ENCODE measurements at regions not wholly inside any gene's neighbourhood (a gene's known extent, or its start where the extent isn't known, plus 50 kb on each side); places are given as distances from the start of the nearest gene placed in this dataset.

DNA sequence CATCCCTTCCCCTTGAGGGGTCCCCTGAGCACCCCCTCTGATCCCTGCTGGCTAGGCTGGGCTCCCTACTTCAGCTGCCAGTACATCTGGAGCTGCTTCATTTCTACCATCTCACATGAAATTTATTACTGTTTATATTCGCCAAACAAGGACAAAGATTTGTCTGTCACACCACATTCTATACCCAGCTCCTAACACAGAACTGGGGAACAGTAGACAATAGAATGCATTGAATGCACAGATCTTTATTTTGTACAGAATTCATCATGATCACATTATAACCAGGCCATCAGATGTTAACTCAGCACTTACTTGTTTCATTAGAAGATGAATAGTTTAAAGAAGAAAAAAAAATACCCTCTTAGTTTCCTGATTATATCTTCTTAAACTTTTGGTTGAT, 159.4 kb downstream of the KLF5 start:
- no peak for TF ChIP-seq EP300 (IDR thresholded peaks at IDR 0.05)
- TF ChIP-seq, protein P1, sequence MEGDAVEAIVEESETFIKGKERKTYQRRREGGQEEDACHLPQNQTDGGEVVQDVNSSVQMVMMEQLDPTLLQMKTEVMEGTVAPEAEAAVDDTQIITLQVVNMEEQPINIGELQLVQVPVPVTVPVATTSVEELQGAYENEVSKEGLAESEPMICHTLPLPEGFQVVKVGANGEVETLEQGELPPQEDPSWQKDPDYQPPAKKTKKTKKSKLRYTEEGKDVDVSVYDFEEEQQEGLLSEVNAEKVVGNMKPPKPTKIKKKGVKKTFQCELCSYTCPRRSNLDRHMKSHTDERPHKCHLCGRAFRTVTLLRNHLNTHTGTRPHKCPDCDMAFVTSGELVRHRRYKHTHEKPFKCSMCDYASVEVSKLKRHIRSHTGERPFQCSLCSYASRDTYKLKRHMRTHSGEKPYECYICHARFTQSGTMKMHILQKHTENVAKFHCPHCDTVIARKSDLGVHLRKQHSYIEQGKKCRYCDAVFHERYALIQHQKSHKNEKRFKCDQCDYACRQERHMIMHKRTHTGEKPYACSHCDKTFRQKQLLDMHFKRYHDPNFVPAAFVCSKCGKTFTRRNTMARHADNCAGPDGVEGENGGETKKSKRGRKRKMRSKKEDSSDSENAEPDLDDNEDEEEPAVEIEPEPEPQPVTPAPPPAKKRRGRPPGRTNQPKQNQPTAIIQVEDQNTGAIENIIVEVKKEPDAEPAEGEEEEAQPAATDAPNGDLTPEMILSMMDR (IDR thresholded peaks at IDR 0.05), result no peak
- TF ChIP-seq POLR2A (IDR thresholded peaks at IDR 0.05), result no peak
- WGBS, 2 donors, result 52 to 53% methylated on average over 1 of the region's 1 CpG
- H3K27ac ChIP-seq, result no peak overlapping the region
- no peaks in the 10 kb centered on the region for H3K27me3 ChIP-seq
- H3K9me3 ChIP-seq, result no peaks in the 10 kb centered on the region
- no peaks in the 10 kb centered on the region for H3K36me3 ChIP-seq
- no peak overlapping the region for H3K4me3 ChIP-seq
- DNase-seq (ENCODE audit: low spot score in 2 of 2), result no peak
- H3K4me1 ChIP-seq, result peaks cover 0 to 5% (median 0%) of the 10 kb centered on the region in 4 donors

DNA sequence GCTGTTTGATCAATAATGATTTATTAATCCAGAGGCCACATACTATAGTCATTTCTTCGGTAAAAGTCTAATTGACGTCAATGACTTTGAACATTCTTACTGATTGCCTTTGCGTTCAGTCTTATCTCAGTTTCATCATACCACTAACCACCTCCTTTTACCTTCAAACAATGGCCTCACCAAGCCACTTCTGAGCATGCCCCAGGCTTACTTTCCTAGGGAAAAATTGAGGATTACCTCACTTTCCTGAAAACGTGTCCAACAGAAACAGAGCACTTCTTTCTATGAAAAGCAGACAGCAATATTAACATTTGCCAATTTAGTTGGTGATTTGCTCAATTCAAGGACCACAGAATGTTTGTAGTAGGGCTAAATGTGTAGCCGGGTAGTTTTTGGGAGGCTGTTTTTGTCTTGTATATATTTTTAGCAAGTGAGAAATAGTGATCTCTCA, 157.6 kb downstream of the KLF5 start:
- 69 to 70% methylated on average over 5 of the region's 5 CpGs for WGBS, 2 donors
- Histone ChIP-seq H3K4me1 (peaks cover 0 to 5% (median 0%) of the 10 kb centered on the region in 4 donors), H3K27me3 (no peaks in the 10 kb centered on the region), H3K4me3 (no peak overlapping the region), H3K27ac (no peak overlapping the region), H3K9me3 (no peaks in the 10 kb centered on the region), H3K36me3 (no peaks in the 10 kb centered on the region)
- TF ChIP-seq EP300 (IDR thresholded peaks at IDR 0.05), result no peak
- no peak for TF ChIP-seq POLR2A (IDR thresholded peaks at IDR 0.05)
- TF ChIP-seq, protein P1 (IDR thresholded peaks at IDR 0.05), result no peak
- DNase-seq (ENCODE audit: low spot score in 2 of 2), result no peak

GRCh38 chr13:73215823-73216222, 157.0 kb downstream of the KLF5 start:
- Histone ChIP-seq H3K27ac (no peak overlapping the region), H3K27me3 (no peaks in the 10 kb centered on the region), H3K9me3 (no peaks in the 10 kb centered on the region), H3K36me3 (no peaks in the 10 kb centered on the region), H3K4me3 (no peak overlapping the region), H3K4me1 (peaks cover 0 to 5% (median 0%) of the 10 kb centered on the region in 4 donors)
- no peak for TF ChIP-seq EP300 (IDR thresholded peaks at IDR 0.05)
- TF ChIP-seq, protein P1 (IDR thresholded peaks at IDR 0.05), result no peak
- no peak for TF ChIP-seq POLR2A (IDR thresholded peaks at IDR 0.05)
- DNase-seq (ENCODE audit: low spot score in 2 of 2), result no peak
- 78 to 82% methylated on average over 6 of the region's 6 CpGs for WGBS, 2 donors

DNA sequence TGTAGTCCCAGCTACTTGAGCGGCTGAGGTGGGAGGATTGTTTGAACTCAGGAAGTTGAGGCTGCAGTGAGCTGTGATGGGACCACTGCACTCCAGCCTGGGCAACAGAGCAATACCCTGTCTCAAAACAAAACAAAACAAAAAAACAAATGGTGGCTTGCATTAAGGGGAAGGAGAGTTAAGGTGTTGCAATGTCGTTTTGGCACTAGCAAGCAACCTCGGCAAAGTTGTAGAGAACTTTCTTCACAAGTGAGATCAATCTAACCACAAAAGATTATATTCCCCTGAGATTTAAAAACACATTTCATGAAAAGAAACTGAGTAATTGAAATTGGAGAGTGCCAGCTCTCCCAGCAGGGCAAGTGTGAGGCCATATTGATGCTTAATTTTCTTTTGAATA, 153.7 kb downstream of the KLF5 start:
- Histone ChIP-seq H3K4me1 (no peaks in the 10 kb centered on the region), H3K4me3 (no peak overlapping the region), H3K36me3 (no peaks in the 10 kb centered on the region), H3K27ac (no peak overlapping the region), H3K27me3 (no peaks in the 10 kb centered on the region), H3K9me3 (no peaks in the 10 kb centered on the region)
- no peak for DNase-seq (ENCODE audit: low spot score in 2 of 2)
- TF ChIP-seq EP300 (IDR thresholded peaks at IDR 0.05) (no peak), POLR2A (IDR thresholded peaks at IDR 0.05) (no peak)
- TF ChIP-seq, protein P1 (IDR thresholded peaks at IDR 0.05), result no peak
- 85 to 86% methylated on average over 3 of the region's 3 CpGs for WGBS, 2 donors

DNA sequence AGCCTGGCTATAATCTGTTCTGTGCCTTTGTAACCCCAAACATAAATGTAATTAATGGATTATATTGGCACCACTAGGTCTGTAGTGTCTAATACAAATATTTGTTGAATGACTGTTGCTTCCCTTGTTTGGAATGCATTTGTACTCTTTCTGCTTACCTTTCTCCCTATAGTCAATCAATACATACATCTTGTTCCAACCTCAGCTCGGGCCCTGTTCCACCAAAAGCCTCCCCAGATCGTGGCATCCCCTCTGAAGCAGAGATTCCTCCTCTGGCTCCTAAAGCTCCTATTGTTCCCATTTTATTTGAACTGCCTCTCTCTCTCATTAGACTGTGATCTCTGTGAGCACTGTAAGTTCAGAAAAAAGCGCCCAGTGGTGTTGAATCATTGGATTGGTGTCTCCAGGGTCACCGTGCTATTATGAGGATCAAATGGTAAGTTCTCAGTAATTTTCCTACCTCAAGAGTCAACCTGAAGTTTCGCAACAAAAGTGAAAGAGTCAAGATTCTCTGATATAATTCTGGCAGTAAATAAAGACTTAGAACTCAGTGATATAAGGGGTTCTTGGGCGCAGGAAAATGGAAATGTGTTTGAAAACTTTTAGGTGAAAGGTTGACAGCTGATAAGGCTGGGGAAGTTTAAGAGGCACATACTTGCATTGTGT, 151.5 kb downstream of the KLF5 start:
- no peak for DNase-seq (ENCODE audit: low spot score in 2 of 2)
- no peak overlapping the region for H3K27ac ChIP-seq
- no peak for TF ChIP-seq EP300 (IDR thresholded peaks at IDR 0.05)
- TF ChIP-seq POLR2A (IDR thresholded peaks at IDR 0.05), result no peak
- TF ChIP-seq, protein P1 (IDR thresholded peaks at IDR 0.05), result no peak
- H3K9me3 ChIP-seq, result no peaks in the 10 kb centered on the region
- H3K27me3 ChIP-seq, result no peaks in the 10 kb centered on the region
- 67 to 69% methylated on average over 6 of the region's 6 CpGs for WGBS, 2 donors
- H3K36me3 ChIP-seq, result no peaks in the 10 kb centered on the region
- no peak overlapping the region for H3K4me3 ChIP-seq
- H3K4me1 ChIP-seq, result no peaks in the 10 kb centered on the region
